ENCODE measurements at regions not wholly inside any gene's neighbourhood (a gene's known extent, or its start where the extent isn't known, plus 50 kb on each side); places are given as distances from the start of the nearest gene placed in this dataset.

DNA sequence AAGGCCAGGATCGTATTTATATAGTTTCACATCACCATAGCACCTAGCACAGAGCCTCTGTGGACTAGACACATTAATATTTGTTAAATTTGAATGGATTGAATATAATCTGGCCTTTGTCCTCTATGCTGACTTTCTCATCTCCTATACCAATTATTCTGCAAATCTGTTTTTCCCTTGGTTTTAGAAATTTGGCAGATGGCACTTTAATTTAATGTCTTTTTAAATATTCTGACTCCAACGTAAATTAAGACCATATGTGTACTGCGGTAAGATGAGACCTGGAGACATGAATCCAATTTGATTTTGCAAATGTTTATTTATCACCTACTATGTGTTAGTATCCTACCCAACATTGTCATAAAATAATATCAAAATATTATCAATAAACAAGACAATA lies 1281.9 kb upstream of the PIK3C3 start:
- TF ChIP-seq, protein P1, sequence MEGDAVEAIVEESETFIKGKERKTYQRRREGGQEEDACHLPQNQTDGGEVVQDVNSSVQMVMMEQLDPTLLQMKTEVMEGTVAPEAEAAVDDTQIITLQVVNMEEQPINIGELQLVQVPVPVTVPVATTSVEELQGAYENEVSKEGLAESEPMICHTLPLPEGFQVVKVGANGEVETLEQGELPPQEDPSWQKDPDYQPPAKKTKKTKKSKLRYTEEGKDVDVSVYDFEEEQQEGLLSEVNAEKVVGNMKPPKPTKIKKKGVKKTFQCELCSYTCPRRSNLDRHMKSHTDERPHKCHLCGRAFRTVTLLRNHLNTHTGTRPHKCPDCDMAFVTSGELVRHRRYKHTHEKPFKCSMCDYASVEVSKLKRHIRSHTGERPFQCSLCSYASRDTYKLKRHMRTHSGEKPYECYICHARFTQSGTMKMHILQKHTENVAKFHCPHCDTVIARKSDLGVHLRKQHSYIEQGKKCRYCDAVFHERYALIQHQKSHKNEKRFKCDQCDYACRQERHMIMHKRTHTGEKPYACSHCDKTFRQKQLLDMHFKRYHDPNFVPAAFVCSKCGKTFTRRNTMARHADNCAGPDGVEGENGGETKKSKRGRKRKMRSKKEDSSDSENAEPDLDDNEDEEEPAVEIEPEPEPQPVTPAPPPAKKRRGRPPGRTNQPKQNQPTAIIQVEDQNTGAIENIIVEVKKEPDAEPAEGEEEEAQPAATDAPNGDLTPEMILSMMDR (conservative IDR thresholded peaks at IDR 0.05 in 1 of 2, IDR thresholded peaks at IDR 0.05 in 1 of 2; ENCODE audit: extremely low read depth in 1 of 2, insufficient read depth in 1 of 2, low read depth in 1 of 2, low read length in 2 of 2): no peak
- no peak for TF ChIP-seq EZH2 (IDR thresholded peaks at IDR 0.05; ENCODE audit: borderline replicate concordance, low read length)
